Body of pancreas (tissue), 4 donors: ENCODE measurements at regions not wholly inside any gene's neighbourhood (a gene's known extent, or its start where the extent isn't known, plus 50 kb on each side); places are given as distances from the start of the nearest gene placed in this dataset.

Experiments
- POLR2A ChIP-seq, 3 donors: fragments of 450-650 bp; IDR thresholded peaks; one replicate each; pipeline ENCODE4 v1.6.1; 2016; ENCODE audit warnings: antibody characterized with exemption in 3 of 3, mild to moderate bottlenecking in 2 of 3
- TF ChIP-seq, protein P1 (sequence below), 7 experiments: fragments of 450-650 bp in 4 of 7; fragments of 200-600 bp in 3 of 7; sonication (generic) in 3 of 7; IDR thresholded peaks; one replicate each; pipeline ENCODE4 v1.5.1; 2016 to 2019; ENCODE audit warnings: antibody characterized with exemption in 7 of 7

DNA sequence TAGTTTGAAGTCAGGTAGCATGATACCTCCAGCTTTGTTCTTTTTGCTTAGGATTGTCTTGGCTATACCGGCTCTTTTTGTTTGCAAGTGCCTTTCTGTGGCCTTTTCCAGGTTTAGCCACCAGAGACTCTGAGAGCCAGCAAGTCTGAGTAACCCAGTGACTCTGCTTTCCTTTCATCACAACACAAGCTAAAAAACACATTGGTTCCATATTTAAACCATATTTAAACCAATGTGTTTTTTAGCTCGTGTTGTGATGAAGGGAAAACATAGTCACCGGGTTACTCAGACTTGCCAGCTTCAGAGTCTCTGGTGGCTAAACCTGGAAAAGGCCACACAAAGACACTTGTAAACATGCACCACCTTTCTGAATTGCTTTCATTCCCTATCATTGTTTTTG is 493.3 kb downstream of the NTRK2 start:
- TF ChIP-seq, protein P1, sequence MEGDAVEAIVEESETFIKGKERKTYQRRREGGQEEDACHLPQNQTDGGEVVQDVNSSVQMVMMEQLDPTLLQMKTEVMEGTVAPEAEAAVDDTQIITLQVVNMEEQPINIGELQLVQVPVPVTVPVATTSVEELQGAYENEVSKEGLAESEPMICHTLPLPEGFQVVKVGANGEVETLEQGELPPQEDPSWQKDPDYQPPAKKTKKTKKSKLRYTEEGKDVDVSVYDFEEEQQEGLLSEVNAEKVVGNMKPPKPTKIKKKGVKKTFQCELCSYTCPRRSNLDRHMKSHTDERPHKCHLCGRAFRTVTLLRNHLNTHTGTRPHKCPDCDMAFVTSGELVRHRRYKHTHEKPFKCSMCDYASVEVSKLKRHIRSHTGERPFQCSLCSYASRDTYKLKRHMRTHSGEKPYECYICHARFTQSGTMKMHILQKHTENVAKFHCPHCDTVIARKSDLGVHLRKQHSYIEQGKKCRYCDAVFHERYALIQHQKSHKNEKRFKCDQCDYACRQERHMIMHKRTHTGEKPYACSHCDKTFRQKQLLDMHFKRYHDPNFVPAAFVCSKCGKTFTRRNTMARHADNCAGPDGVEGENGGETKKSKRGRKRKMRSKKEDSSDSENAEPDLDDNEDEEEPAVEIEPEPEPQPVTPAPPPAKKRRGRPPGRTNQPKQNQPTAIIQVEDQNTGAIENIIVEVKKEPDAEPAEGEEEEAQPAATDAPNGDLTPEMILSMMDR (IDR thresholded peaks at IDR 0.05), result no peak
- no peak for TF ChIP-seq POLR2A (IDR thresholded peaks at IDR 0.05)
